HEK293 (cell line): ENCODE measurements at regions not wholly inside any gene's neighbourhood (a gene's known extent, or its start where the extent isn't known, plus 50 kb on each side); places are given as distances from the start of the nearest gene placed in this dataset.

Experiments used
- KLF1 ChIP-seq: fragments of 450-650 bp; formaldehyde crosslinking; IDR thresholded peaks from 2 replicates; pipeline ENCODE4 v1.5.1; 2016; ENCODE audit warnings: missing biosample characterization, missing genetic modification characterization
- KLF9 ChIP-seq: fragments of 450-650 bp; formaldehyde crosslinking; IDR thresholded peaks from 2 replicates; pipeline ENCODE4 v1.5.1; 2016; ENCODE audit warnings: missing biosample characterization, missing genetic modification characterization, low read depth
- REST ChIP-seq: fragments of 450-650 bp; formaldehyde crosslinking; IDR thresholded peaks from 2 replicates; pipeline ENCODE4 v1.5.1; 2016; ENCODE audit warnings: missing biosample characterization, missing genetic modification characterization
- ZBTB21 ChIP-seq: fragments of 450-650 bp; formaldehyde crosslinking; IDR thresholded peaks from 2 replicates; pipeline ENCODE4 v1.5.1; 2017; ENCODE audit warnings: missing biosample characterization, missing genetic modification characterization
- ZBTB48 ChIP-seq: fragments of 450-650 bp; formaldehyde crosslinking; IDR thresholded peaks from 2 replicates; pipeline ENCODE4 v1.5.1; 2016; ENCODE audit warnings: missing biosample characterization, missing genetic modification characterization
- ZNF239 ChIP-seq: fragments of 450-650 bp; formaldehyde crosslinking; IDR thresholded peaks from 2 replicates; pipeline ENCODE4 v1.5.1; 2016; ENCODE audit warnings: missing biosample characterization, missing genetic modification characterization
- ZNF274 ChIP-seq, 2 experiments: fragments of 200-500 bp in 1 of 2; fragments of 450-650 bp in 1 of 2; sonication (Bioruptor generic) in 1 of 2; formaldehyde crosslinking in 1 of 2; IDR thresholded peaks; 2 replicates each; pipeline versions ENCODE4 v1.5.1 to v1.6.1; 2014 to 2016; ENCODE audit warnings: borderline replicate concordance in 1 of 2, inconsistent platforms in 1 of 2, low read length in 1 of 2, missing biosample characterization in 1 of 2, missing genetic modification characterization in 1 of 2
- ZNF302 ChIP-seq: fragments of 450-650 bp; formaldehyde crosslinking; IDR thresholded peaks from 2 replicates; pipeline ENCODE4 v1.5.1; 2016; ENCODE audit warnings: missing biosample characterization, missing genetic modification characterization, low read depth
- ZNF37A ChIP-seq: fragments of 450-650 bp; IDR thresholded peaks from 2 replicates; pipeline ENCODE4 v1.5.1; 2018; ENCODE audit warnings: missing biosample characterization, missing genetic modification characterization
- TF ChIP-seq, protein P1 (sequence below): fragments of 450-650 bp; formaldehyde crosslinking; IDR thresholded peaks from 2 replicates; pipeline ENCODE4 v1.5.1; 2017; ENCODE audit warnings: missing biosample characterization, missing genetic modification characterization
- TF ChIP-seq, protein P2 (sequence below): fragments of 450-650 bp; formaldehyde crosslinking; IDR thresholded peaks from 2 replicates; pipeline ENCODE4 v1.5.1; 2016; ENCODE audit warnings: missing biosample characterization, missing genetic modification characterization
- TF ChIP-seq, protein P3 (sequence below): fragments of 450-650 bp; formaldehyde crosslinking; IDR thresholded peaks from 2 replicates; pipeline ENCODE4; 2016; ENCODE audit warnings: missing biosample characterization, missing genetic modification characterization
- TF ChIP-seq, protein P4 (sequence below): fragments of 450-650 bp; formaldehyde crosslinking; IDR thresholded peaks from 2 replicates; pipeline ENCODE4 v1.5.1; 2016; ENCODE audit warnings: missing biosample characterization, missing genetic modification characterization

DNA sequence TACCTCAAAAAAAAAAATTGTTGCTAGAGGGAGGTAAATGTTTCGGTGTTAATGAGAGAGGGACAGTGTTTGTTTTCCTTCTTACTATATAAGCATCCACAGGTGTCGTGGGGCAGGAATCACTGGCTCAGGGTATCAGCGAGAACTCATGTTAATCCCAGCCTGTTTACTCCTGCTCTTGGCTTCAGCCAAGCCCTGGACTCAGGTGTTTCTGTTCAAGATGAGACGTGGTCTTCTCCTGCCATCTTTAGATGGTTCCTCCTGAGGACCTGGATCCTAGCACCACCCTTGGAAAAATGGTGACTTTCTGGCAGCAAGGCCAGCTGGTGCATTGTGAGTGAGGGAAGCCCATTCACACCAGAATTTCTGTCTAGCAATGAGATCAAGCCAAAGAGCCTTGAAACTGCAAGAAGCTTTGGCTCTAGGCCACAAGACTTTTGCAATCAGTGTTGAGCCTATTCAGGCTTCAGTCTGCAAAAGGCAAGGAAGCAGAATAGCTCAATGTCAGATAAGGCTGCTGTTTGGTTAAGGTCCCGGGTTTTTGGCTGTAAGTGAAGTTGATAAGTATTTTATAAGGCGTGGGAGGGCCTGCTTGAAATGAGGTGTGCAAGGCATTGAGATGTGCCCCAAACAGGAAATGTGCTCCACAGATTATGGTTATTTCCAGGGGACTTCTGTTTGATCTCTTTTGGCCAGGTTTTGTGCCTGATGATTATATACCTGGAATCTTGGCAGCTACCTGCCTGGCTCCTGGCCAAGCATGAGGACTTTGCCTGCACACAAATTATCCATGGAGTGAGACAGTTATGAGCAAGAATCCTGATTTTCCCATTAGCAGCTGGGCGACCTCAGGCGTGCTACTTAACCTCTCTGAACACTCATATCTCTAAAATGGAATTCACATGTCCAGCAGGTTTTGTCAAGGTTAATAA lies 99.8 kb downstream of the TENT4A start:
- no peak for TF ChIP-seq ZNF274 (IDR thresholded peaks at IDR 0.05; ENCODE audit: low read length)
- TF ChIP-seq ZNF274 (tag by site-specific recombination; IDR thresholded peaks at IDR 0.05; ENCODE audit: borderline replicate concordance): no peak
- TF ChIP-seq, protein P1, sequence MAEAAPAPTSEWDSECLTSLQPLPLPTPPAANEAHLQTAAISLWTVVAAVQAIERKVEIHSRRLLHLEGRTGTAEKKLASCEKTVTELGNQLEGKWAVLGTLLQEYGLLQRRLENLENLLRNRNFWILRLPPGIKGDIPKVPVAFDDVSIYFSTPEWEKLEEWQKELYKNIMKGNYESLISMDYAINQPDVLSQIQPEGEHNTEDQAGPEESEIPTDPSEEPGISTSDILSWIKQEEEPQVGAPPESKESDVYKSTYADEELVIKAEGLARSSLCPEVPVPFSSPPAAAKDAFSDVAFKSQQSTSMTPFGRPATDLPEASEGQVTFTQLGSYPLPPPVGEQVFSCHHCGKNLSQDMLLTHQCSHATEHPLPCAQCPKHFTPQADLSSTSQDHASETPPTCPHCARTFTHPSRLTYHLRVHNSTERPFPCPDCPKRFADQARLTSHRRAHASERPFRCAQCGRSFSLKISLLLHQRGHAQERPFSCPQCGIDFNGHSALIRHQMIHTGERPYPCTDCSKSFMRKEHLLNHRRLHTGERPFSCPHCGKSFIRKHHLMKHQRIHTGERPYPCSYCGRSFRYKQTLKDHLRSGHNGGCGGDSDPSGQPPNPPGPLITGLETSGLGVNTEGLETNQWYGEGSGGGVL (tag by site-specific recombination): no peak
- TF ChIP-seq, protein P2, sequence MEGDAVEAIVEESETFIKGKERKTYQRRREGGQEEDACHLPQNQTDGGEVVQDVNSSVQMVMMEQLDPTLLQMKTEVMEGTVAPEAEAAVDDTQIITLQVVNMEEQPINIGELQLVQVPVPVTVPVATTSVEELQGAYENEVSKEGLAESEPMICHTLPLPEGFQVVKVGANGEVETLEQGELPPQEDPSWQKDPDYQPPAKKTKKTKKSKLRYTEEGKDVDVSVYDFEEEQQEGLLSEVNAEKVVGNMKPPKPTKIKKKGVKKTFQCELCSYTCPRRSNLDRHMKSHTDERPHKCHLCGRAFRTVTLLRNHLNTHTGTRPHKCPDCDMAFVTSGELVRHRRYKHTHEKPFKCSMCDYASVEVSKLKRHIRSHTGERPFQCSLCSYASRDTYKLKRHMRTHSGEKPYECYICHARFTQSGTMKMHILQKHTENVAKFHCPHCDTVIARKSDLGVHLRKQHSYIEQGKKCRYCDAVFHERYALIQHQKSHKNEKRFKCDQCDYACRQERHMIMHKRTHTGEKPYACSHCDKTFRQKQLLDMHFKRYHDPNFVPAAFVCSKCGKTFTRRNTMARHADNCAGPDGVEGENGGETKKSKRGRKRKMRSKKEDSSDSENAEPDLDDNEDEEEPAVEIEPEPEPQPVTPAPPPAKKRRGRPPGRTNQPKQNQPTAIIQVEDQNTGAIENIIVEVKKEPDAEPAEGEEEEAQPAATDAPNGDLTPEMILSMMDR: no peak
- no peak for TF ChIP-seq KLF9 (tag by site-specific recombination)
- no peak for TF ChIP-seq ZNF239 (tag by site-specific recombination)
- no peak for TF ChIP-seq ZBTB48 (tag by site-specific recombination)
- TF ChIP-seq KLF1: no peak
- TF ChIP-seq ZBTB21 (tag by site-specific recombination): no peak
- TF ChIP-seq, protein P3, sequence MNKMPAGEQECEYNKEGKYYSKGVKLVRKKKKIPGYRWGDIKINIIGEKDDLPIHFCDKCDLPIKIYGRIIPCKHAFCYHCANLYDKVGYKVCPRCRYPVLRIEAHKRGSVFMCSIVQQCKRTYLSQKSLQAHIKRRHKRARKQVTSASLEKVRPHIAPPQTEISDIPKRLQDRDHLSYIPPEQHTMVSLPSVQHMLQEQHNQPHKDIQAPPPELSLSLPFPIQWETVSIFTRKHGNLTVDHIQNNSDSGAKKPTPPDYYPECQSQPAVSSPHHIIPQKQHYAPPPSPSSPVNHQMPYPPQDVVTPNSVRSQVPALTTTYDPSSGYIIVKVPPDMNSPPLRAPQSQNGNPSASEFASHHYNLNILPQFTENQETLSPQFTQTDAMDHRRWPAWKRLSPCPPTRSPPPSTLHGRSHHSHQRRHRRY (tag by site-specific recombination): no peak
- TF ChIP-seq ZNF37A: no peak
- no peak for TF ChIP-seq ZNF302 (tag by site-specific recombination)
- TF ChIP-seq REST (tag by site-specific recombination): no peak
- TF ChIP-seq, protein P4, sequence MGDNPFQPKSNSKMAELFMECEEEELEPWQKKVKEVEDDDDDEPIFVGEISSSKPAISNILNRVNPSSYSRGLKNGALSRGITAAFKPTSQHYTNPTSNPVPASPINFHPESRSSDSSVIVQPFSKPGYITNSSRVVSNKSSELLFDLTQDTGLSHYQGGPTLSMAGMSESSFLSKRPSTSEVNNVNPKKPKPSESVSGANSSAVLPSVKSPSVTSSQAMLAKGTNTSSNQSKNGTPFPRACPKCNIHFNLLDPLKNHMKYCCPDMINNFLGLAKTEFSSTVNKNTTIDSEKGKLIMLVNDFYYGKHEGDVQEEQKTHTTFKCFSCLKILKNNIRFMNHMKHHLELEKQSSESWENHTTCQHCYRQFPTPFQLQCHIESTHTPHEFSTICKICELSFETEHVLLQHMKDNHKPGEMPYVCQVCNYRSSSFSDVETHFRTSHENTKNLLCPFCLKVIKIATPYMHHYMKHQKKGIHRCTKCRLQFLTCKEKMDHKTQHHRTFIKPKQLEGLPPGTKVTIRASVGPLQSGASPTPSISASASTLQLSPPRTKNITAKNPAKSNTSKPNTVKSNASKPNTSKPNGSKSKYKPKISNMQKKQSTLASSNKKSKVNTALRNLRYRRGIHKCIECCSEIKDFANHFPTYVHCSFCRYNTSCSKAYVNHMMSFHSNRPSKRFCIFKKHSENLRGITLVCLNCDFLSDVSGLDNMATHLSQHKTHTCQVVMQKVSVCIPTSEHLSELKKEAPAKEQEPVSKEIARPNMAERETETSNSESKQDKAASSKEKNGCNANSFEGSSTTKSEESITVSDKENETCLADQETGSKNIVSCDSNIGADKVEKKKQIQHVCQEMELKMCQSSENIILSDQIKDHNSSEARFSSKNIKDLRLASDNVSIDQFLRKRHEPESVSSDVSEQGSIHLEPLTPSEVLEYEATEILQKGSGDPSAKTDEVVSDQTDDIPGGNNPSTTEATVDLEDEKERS (tag by site-specific recombination): no peak
